HEK293T (cell line): ENCODE measurements at regions not wholly inside any gene's neighbourhood (a gene's known extent, or its start where the extent isn't known, plus 50 kb on each side); places are given as distances from the start of the nearest gene placed in this dataset.

Experiments used
- FOXM1 ChIP-seq: fragments of 450-650 bp; IDR thresholded peaks from 2 replicates; pipeline ENCODE4 v1.6.1; 2017; ENCODE audit warnings: mild to moderate bottlenecking, borderline replicate concordance
- L3MBTL2 ChIP-seq: fragments of 450-650 bp; conservative IDR thresholded peaks from 2 replicates; pipeline ENCODE4 v1.6.1; 2016; ENCODE audit warnings: mild to moderate bottlenecking
- SUZ12 ChIP-seq: fragments of 450-650 bp; IDR thresholded peaks from 2 replicates; pipeline ENCODE4 v1.6.1; 2016; ENCODE audit warnings: mild to moderate bottlenecking

- TF ChIP-seq SUZ12 (no peak), L3MBTL2 (no peak), FOXM1 (no peak)
Observed at GRCh38 chr9:107734256-107735013, 244.9 kb upstream of the KLF4 start.
